WTC11 (cell line): ENCODE measurements at regions not wholly inside any gene's neighbourhood (a gene's known extent, or its start where the extent isn't known, plus 50 kb on each side); places are given as distances from the start of the nearest gene placed in this dataset.

ENCODE experiments used
- TF ChIP-seq, protein P1 (sequence below): sonication (generic); formaldehyde crosslinking; IDR thresholded peaks from 2 replicates; pipeline ENCODE4 v1.8.1; 2023; ENCODE audit warnings: mild to moderate bottlenecking, missing genetic modification reagents, moderate library complexity
- TF ChIP-seq, protein P2 (sequence below): fragments of 200-600 bp; IDR thresholded peaks from 2 replicates; pipeline ENCODE4 v1.8.0; 2022; ENCODE audit warnings: antibody characterized with exemption

DNA sequence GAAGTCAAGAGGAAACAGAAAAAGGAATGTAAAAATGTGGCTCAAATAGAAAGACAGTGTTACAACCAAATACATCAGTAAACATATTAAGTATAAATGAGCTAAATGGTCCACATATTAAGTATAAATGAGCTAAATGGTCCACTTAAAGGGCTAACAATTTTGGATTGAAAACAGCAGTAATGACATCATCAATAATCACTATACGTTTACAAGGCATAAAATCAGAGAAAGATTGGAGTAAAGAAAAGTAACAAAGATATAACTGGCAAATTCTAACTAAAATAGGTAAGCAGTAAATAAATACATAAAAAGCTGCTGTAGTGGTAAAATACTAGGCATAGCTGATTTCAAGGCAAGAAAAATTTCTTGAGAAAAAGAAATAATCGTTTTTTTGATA lies 1298.4 kb upstream of the CELF2 start:
- TF ChIP-seq, protein P1, sequence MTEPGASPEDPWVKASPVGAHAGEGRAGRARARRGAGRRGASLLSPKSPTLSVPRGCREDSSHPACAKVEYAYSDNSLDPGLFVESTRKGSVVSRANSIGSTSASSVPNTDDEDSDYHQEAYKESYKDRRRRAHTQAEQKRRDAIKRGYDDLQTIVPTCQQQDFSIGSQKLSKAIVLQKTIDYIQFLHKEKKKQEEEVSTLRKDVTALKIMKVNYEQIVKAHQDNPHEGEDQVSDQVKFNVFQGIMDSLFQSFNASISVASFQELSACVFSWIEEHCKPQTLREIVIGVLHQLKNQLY (CRISPR knock-in tag), result no peak
- TF ChIP-seq, protein P2, sequence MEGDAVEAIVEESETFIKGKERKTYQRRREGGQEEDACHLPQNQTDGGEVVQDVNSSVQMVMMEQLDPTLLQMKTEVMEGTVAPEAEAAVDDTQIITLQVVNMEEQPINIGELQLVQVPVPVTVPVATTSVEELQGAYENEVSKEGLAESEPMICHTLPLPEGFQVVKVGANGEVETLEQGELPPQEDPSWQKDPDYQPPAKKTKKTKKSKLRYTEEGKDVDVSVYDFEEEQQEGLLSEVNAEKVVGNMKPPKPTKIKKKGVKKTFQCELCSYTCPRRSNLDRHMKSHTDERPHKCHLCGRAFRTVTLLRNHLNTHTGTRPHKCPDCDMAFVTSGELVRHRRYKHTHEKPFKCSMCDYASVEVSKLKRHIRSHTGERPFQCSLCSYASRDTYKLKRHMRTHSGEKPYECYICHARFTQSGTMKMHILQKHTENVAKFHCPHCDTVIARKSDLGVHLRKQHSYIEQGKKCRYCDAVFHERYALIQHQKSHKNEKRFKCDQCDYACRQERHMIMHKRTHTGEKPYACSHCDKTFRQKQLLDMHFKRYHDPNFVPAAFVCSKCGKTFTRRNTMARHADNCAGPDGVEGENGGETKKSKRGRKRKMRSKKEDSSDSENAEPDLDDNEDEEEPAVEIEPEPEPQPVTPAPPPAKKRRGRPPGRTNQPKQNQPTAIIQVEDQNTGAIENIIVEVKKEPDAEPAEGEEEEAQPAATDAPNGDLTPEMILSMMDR, result no peak
